Mesothelial cell of epicardium (in vitro differentiated cells): ENCODE measurements at regions not wholly inside any gene's neighbourhood (a gene's known extent, or its start where the extent isn't known, plus 50 kb on each side); places are given as distances from the start of the nearest gene placed in this dataset.

Experiments used
- DNase-seq, 2 experiments: peaks; one replicate each; pipeline ENCODE4 v3.0.0; 2021; ENCODE audit warnings: low spot score in 2 of 2; ENCODE audit not compliant: unreplicated experiment in 2 of 2
- H3K27ac Mint-ChIP-seq: 2 replicates; pipeline ENCODE4 v1.8.0; 2021; ENCODE audit warnings: mixed read lengths
- H3K27me3 Mint-ChIP-seq: 2 replicates; pipeline ENCODE4 v1.8.0; 2021; ENCODE audit warnings: low read depth, mixed read lengths
- H3K36me3 Mint-ChIP-seq: 2 replicates; pipeline ENCODE4 v1.8.0; 2021; ENCODE audit warnings: mixed read lengths
- H3K4me1 Mint-ChIP-seq: 2 replicates; pipeline ENCODE4 v1.8.0; 2021; ENCODE audit warnings: mixed read lengths
- H3K4me3 Mint-ChIP-seq: 2 replicates; pipeline ENCODE4 v1.8.0; 2021; ENCODE audit warnings: mild to moderate bottlenecking, moderate library complexity, mixed read lengths
- H3K9me3 Mint-ChIP-seq: 2 replicates; pipeline ENCODE4 v1.8.0; 2021; ENCODE audit warnings: mixed read lengths
- CTCF ChIP-seq: fragments of 200-600 bp; sonication (generic); IDR thresholded peaks from one replicate; pipeline ENCODE4 v1.5.0; 2021; ENCODE audit warnings: antibody characterized with exemption; ENCODE audit not compliant: unreplicated experiment

GRCh38 chr5:96226941-96227552 is 206.0 kb downstream of the PCSK1 start:
- TF ChIP-seq CTCF = no peak
- Mint-ChIP-seq H3K36me3 (no peaks in the 10 kb centered on the region), H3K27ac (peak overlapping the region; percentile 93), H3K9me3 (peaks cover 11% of the 10 kb centered on the region), H3K4me3 (no peak overlapping the region), H3K4me1 (peaks cover 11% of the 10 kb centered on the region), H3K27me3 (no peaks in the 10 kb centered on the region)
- DNase-seq = no peak

- no peak overlapping the region for H3K4me3 Mint-ChIP-seq
- peaks cover 6% of the 10 kb centered on the region for H3K4me1 Mint-ChIP-seq
- no peak for TF ChIP-seq CTCF
- no peaks in the 10 kb centered on the region for H3K36me3 Mint-ChIP-seq
- peaks cover 19% of the 10 kb centered on the region for H3K9me3 Mint-ChIP-seq
- DNase-seq = no peak
- no peak overlapping the region for H3K27ac Mint-ChIP-seq
- H3K27me3 Mint-ChIP-seq = no peaks in the 10 kb centered on the region
Measured at GRCh38 chr5:96222129-96222528, 210.9 kb downstream of the PCSK1 start.

GRCh38 chr5:96220610-96221390 is 212.2 kb downstream of the PCSK1 start:
- peaks cover 19% of the 10 kb centered on the region for H3K9me3 Mint-ChIP-seq
- H3K36me3 Mint-ChIP-seq = no peaks in the 10 kb centered on the region
- H3K4me1 Mint-ChIP-seq = no peaks in the 10 kb centered on the region
- no peak overlapping the region for H3K27ac Mint-ChIP-seq
- no peaks in the 10 kb centered on the region for H3K27me3 Mint-ChIP-seq
- TF ChIP-seq CTCF = no peak
- DNase-seq = no peak
- no peak overlapping the region for H3K4me3 Mint-ChIP-seq

GRCh38 chr5:96219580-96220281 is 213.3 kb downstream of the PCSK1 start:
- Mint-ChIP-seq H3K9me3 (peaks cover 19% of the 10 kb centered on the region), H3K27ac (no peak overlapping the region), H3K4me1 (no peaks in the 10 kb centered on the region), H3K27me3 (no peaks in the 10 kb centered on the region), H3K4me3 (no peak overlapping the region), H3K36me3 (no peaks in the 10 kb centered on the region)
- DNase-seq = no peak
- TF ChIP-seq CTCF = no peak

GRCh38 chr5:96218653-96219052 is 214.4 kb downstream of the PCSK1 start:
- no peak overlapping the region for H3K27ac Mint-ChIP-seq

More at GRCh38 chr5:96218653-96219052, 214.4 kb downstream of the PCSK1 start:
- TF ChIP-seq CTCF = no peak
- H3K9me3 Mint-ChIP-seq = peaks cover 19% of the 10 kb centered on the region
- no peak overlapping the region for H3K4me3 Mint-ChIP-seq
- no peaks in the 10 kb centered on the region for H3K36me3 Mint-ChIP-seq
- H3K4me1 Mint-ChIP-seq = no peaks in the 10 kb centered on the region
- DNase-seq = no peak
- no peaks in the 10 kb centered on the region for H3K27me3 Mint-ChIP-seq
